Left forelimb (tissue), 1 donor: ENCODE measurements at regions not wholly inside any gene's neighbourhood (a gene's known extent, or its start where the extent isn't known, plus 50 kb on each side); places are given as distances from the start of the nearest gene placed in this dataset.
"Not testable (repeated sequence)": the region's sequence is repeated elsewhere in the genome, so short reads cannot be mapped to it uniquely, and the experiment has no call there.

Source experiments
- DNase-seq: peaks from one replicate; pipeline ENCODE4 v3.0.0-alpha.2; 2018; ENCODE audit warnings: low spot score

DNA sequence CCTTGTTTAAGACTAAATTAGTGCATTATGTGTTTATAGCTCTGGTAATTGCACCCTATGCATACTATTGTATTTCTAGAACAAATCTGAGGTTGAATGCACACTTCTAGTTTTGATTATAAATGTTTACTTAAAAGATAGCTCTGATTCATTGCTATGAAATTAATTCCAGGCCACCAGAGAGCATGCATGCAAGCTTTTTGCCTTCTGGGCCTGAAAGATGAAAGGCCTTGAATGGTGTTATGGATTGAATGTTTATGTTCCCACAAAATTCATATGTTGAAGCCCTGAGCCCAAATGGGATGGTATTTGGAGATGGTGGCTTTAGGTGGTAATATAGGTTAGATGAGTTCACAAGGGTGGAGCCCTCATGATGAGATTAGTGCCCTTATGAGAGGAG lies 695.0 kb upstream of the MAP3K7 start:
- no peak for DNase-seq

DNA sequence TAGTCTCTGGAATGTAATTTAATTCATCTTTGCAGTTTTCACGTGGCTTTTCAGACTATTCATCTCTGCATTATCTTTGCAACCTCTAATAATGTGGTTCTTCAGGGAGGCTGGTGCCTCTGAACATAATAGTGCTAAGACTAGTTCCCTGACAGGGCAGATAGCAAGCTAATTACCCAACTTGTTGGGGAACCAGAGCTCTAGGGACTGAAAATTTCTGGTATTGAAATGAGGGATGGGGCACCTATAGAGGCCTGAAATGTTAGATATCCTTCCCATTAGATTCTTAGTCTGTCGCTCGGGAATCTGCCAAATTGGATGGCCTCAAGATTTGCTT lies 693.6 kb upstream of the MAP3K7 start:
- DNase-seq = no peak

DNA sequence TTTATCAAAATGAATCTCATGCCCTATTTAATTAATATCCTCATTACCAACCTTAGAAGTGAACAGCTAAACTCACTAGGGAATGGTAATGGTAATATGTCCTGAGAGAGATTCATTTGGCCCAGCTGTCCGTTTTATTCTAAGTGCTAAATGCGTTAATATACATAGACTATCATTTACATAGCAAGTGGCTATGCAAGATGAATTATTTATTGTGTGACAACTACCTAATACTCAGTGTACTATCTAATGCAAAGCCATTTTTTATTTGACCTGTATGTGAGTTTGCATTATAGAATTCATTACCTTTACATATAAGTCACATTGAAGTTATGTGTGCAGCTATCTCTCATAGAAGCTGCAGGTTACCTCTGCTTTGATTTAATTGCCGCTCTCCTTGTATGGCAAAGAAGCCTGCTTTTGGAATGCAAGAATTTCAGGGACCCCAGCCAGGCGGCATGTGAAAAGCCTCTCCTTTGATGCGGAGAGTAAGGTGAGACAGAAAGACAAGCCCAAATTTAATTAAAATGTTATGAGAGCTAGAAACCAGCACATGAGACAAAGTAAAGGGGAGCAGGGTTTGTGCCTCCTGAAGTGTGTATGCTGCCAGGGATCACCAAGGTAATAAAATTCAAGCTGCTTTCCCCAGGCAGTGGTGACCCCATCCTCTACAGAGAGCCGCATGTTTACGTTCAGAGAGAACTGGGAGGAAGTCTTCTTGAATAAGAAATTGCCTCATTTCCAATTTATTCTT lies 693.0 kb upstream of the MAP3K7 start:
- DNase-seq = no peak

DNA sequence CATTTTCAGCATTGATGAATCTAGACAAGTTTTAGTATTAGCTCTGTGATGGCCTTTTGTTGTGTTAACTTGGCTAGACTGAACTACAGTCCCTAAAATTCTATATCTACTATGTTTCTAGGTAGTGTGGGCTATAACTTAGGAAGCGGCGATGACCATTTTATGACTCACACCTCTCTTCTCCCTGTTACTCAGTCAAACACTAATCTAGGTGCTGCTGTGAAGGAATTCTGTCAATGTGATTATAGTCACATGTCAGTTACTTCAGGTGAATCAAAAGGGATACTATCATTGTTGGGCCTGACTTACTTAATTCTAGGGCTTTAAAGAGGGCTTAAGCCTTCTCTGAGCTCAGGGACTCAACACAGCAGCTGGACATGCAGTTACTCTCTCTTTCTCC lies 691.5 kb upstream of the MAP3K7 start:
- DNase-seq = no peak

DNA sequence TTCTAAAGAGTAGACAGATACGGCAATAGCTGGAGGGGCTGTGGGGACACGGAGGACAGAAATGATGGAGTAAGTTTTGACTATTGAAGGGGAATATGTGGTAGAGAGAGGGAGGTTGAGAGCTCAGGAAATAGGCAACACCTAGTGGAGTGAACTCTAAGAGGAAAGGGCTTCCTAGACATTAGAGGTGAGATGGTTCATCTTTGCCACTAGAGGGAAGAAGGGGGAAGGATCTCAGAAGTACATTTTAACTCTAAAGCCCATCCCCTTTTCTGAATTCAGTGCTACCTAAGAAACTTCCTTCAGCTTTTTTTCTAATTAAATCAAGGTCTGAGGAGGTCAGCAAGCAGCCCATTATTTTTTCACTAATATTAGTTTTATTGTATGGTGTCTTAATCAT lies 689.4 kb upstream of the MAP3K7 start:
- DNase-seq = no peak

DNA sequence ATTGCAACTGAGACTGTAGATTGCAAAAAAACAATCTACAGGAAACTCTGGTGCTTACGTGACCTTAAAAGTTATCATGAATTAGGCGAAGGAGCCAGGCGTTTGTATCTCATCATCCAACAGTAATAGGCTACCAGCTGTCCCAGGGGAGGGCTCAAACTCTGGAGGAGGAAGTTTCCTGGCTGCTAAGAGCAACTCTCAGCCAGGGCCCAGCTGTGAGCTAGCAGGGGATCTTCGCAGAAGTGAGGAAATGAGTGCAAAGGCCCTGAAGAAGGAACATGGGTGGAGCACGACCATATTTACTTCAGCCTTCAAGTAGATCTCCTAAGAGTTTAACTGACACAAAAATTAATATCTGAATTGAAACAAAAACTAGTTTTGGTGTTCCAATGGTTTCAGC lies 686.9 kb upstream of the MAP3K7 start:
- DNase-seq = no peak

DNA sequence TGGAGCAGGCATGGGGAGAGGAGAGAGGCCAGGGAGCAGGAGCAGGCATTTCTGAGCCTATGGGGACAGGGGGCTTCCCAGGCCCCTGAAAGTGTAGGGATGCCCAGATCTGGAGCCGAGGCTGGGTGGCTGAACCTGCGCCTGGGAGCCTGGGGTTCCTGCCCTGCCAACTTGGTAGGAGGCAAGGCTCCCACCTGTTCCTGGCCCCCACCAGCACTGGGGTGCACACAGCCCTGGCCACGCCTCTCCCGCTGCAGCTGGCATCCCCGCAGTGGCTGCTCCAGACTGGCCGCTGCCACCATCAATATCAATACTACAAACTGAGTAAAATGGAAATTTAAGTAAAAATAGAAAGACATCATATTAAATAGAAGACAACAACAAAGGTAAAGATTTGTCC lies 684.9 kb upstream of the MAP3K7 start:
- DNase-seq = no peak

DNA sequence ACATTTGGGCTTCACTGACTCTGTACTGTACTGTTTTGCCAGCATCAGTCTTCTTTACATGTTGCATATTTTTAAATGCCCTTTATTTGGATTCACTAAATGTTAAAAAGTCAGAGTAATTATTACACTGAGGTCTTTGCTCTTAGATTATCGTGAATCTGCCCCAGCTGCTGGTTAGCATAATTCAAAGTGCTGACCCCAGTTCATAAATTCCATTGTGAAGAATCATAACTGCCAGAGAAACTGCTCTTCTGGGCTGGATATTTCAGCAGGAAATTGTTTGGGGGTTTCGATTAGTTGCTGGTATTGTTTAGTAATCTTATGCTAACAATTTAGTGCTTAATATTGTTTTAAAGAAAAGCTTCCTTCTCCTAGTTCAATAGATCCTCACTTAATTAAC lies 682.1 kb upstream of the MAP3K7 start:
- no peak for DNase-seq

DNA sequence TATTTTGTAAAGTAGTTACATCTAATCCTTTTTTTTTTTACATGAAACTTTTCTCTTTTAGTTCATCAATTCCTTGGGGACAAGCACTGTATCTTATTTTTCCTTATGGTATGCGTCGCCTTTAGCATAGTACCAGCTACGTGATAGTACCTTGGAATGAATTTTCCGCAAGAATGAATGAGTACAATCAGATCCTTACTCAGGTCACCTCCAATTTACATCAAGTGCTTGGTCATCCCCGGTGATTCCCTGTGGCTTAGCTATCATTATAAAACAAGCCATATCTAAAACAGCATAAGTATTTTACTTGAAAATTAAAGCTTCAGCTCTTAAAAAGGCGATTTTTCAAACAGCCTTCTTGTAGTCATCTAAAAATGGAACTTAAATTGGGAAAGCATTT lies 680.4 kb upstream of the MAP3K7 start:
- no peak for DNase-seq

DNA sequence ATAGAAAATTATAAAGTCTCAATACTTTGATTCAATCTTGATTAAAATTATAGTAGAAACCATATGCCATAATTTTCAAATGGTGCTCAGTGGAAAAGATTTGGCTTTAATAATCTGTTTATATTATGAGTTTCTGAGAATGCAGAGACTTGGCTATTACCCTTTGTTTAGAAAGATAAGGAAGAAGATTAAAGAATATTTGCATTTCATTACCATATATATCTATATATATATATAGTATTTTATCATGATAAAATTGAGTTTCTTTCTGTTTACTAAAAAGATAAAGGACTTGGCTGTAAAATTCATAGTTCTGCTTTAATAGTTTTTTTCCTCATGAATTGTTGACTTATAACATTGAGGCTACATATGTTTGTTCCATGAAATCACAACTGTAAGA lies 679.3 kb upstream of the MAP3K7 start:
- DNase-seq = no peak

DNA sequence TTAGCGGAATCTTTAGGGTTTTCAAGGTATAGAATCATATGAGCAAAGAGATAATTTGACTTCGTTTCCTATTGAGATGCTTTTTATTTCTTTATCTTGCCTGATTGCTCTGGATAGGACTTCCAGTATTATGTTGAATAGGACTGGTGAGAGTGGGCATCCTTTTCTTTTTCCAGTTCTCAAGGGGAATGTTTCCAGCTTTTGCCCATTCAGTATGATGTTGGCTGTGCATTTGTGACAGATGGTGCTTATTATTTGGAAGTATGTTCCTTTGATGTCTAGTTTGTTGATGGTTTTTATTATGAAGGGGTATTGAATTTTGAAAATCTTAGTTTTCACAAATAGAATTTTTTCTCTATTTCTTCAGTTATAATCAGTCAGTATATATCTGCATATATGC lies 656.6 kb upstream of the MAP3K7 start:
- no peak for DNase-seq

DNA sequence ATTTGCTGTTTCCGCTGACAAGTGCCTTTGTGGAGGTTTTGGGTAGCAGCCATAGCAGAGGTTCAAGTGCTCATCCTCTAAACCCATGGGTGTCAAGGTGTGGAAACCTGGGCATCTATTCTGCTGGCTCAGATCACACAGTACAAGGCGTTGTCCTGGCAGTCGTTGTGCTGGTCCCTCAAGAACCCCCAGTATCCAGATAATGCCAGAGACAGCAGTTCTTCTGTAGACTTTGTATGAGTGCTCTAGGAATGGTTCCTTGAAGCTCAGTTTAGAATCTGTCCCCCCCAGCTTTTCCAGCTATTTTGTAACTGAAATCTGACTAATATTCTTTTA lies 655.7 kb upstream of the MAP3K7 start:
- no peak for DNase-seq

DNA sequence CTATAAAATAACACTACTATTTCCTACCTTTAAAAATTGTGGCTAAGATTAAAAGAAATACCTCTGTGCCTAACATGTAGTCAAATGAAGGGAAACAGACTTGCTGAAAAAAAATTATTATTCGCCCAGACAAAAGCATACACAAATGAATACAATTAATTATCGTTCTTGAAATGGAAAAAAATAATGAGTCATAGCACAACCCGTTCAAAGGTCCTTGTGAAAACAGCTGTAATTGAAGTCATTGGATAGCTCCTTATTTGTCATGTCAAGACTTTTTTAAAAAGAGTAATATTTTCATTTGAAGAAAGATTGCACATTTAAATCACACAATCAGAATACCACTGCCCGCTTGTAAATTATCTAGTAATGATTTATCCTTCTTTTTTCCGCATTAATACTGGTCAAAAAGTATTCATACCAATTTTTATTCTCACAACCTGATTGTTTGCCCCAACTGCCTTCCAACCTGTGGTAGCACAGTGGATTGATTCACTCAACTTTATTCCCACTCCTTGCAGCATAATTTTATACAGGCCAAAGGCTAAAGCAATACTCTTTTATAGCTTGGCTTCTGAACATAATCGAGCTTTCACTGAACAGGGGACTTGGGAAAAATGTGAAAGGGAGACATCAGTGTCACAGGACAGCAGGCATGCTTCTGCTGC lies 655.2 kb upstream of the MAP3K7 start:
- no peak for DNase-seq

DNA sequence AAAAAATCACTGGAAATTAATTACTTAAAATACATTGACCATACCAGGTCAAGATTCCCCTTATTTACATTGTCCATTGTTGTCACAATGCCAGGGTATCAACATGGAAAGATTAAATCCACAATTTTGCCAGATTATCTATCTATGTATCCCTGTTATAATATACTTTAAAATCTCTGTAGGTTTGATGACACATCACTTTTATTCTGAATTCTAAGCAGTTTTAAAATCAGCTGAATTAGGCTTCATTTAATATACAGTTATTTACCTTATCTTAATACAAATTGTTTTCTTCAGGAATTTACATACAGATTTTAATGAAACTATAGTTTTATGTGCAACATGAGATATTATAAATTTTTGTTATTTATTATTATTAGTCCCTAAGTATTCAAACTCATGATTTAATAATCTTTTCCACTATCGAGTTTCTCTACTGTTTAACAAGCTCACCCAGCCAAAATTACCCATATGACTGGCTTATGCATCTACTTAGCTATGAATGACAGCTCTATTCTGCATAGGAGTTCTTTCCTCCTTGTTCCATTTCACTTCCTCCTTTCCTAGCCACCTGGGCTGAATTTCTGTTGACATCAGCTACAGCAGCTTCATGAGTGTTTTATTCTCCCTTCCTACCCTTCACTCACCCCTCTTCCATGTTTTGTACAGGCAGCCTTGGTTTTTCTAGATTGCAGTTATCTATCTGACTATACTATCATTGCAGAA lies 654.2 kb upstream of the MAP3K7 start:
- no peak for DNase-seq

DNA sequence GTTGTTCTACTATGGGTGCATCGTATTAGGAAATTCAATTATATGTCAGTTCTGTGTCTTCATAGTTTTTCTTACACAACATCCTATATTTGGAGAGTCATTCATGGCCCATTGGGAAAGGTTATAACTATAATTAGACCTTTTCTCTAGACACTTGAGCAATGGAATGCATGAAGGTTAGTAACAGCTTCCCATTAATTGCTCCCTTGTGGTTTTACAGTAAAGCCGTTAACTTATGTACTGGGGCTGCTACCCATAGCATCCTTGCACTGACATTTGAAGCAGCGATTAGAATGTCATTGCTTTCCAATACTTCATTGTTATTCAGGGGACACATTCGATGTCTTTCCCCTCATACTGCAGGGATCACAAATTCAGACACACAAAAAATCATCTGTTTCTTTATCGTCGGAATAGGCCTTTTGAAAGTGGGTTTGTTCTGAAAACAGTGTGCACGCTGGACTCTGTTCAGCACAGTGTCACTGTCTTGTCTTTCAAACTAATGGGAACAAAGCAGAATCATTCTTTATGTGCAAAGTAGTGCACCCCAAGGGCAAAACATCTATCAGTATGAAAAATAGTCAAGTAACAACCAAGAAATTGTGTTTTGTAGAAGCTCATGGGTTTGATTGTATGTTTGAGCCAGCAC lies 634.3 kb upstream of the MAP3K7 start:
- DNase-seq = no peak

DNA sequence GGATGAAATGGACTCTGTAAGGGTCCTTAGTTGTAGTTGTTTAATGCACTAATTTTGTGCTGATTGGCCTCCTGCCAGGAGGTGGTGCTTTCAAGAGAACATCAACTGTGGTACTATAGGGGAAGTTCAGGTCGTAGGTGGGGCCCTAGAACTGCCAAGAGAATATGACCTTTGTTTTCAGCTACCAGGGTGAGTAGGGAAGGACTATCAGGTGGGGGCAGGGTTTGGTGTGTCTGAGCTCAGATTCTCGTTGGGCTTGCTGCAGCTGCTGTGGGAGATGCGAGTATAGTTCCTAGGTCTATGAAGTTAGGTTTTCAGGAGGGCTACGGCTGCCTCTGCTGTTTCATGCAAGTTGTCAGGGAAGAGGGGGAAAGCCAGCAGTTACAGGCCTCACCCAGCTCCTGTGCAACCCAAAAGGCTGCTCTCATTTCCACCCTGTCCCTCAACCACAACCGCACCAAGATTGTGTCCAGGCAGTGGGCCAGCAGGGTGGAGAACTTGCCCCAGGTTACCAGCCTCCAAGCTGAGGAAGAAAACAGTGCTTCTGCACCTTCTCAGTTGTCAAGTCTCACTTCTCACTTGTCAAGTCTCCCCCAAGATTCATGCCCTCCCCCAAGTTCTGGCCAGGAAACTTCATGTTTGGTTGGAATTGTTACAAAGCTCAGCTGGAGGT lies 626.5 kb upstream of the MAP3K7 start:
- DNase-seq = no peak

DNA sequence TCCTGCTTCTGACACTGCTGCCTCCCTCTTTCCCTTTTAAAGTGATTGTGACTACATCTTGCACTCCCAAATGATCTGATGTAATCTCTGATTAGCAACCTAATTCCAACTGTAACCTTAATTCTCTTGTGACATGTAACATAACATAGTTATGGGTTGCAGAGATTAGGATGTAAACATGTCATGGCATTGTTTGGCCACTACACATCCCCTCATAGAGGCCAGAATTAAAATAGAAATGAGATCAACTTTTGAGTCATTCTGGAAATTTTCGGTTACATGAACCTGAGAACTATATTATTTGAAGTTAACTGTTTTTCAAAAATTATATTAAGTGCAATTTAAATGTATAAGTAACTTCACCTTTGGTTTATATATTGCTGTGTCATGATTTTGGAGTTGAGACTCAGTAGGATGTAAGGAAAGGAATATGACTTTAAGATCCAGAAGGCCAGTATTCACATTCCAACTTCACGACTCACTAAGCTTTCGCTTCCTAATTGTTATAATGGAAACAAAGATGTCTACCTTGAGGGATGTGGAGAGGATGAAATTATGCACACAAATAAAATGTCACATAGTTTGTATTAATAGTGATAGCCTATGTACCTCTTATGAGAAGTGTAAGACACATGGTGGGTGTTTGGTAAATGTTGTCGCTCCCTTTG lies 611.9 kb upstream of the MAP3K7 start:
- no peak for DNase-seq

DNA sequence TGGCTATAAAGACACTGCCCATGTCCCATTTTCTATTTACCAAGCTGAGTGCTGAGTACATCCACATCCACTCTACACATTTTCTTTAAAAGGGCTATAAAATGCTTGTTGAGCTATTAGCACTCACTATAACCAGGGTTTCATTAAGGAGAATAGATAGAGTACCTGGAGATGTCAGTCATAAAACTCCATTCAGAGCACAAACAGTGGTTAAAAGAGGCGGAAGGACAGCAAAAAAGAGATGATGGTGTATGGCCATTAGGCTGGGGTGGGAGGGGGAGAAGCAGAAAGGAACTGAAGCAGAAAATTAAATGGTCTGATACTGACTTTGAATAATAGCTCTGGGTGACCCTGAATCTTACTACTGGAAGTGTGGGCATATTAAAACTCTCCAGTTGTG lies 609.9 kb upstream of the MAP3K7 start:
- DNase-seq = no peak

DNA sequence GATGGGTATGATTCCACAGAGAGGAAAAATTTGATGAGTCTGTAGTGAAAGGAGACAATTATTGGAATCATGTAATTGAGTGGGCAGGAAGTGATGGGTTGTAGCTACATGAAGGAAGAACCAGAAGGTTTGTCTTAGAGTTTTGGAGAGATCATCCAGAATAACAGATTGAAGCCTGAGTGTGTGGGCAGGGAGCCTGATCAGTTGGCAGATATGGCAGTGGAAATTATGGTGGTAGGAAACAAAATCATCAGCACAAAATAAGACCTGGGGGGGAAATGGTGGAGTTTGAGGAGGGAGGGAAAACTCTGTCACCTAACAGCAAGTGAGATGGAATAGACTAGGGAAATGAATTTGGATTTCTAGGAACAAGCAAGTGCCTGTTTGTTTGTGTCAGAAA lies 606.6 kb upstream of the MAP3K7 start:
- DNase-seq = no peak

DNA sequence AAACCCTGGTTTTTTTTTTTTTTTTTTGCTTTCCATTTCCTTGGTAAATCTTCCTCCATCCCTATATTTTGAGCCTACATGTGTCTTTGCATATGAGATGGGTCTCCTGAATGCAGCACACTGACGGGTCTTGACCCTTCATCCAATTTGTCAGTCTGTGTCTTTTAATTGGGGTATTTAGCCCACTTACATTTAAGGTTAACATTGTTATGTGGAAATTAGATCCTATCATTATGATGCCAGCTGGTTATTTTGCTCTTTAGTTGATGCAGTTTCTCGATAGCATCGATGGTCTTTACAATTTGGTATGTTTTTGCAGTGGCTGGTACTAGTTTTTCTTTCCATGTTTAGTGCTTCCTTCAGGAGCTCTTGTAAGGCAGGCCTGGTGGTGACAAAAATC lies 603.2 kb upstream of the MAP3K7 start:
- DNase-seq = not testable (repeated sequence)

DNA sequence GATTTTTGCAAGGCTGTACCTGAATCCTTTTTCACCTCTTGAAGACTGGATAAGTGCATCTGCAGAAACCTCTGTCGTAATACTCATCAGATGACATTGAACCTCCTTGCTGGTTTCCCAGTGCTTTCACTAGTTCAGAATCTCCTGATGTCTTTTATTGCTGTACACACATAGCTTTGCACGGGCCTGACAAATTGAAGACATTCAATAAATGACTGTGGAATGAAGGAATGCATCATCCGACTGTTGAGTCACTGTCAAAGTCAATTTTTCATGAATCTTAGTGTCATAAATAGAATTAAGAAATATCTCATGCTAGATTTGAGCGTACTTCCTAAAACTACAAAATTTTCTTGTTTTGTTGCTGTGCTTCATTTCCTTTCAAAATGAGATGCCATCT lies 598.2 kb upstream of the MAP3K7 start:
- DNase-seq = no peak

DNA sequence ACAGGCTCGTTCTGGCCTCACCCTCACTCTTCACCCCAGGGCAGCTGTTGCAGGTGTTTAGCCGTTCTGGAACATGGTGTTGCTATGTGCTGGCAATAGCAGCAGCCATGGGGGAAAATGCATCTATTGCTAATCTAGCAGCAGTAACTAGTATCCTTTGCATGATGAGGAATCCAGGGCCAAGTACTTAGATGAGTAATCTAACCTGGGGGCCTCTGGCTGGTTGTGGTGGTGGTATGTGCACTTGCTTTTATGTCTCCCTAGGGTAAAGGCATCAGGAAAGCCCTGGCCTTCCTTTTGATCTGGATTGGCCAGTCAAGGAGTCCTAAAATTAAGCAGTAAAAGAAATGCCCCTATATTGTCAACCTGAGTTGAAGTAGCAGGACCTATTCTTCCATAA lies 594.5 kb upstream of the MAP3K7 start:
- DNase-seq = no peak
